HAP-1 (cell line): ENCODE measurements at regions not wholly inside any gene's neighbourhood (a gene's known extent, or its start where the extent isn't known, plus 50 kb on each side); places are given as distances from the start of the nearest gene placed in this dataset.
A peak's percentile ranks its signal among the peaks of the same experiment; 100 is the strongest.
"Not testable (repeated sequence)": the region's sequence is repeated elsewhere in the genome, so short reads cannot be mapped to it uniquely, and the experiment has no call there.

ENCODE experiments used
- DNase-seq, 2 experiments: peaks; one replicate each; pipeline ENCODE4 v3.0.0-alpha.2; 2016 to 2020; ENCODE audit warnings: low spot score in 2 of 2
- H3K27me3 ChIP-seq: fragments of 250-450 bp; sonication (Bioruptor Pico); 2 replicates; pipeline ENCODE4 v1.5.1; 2020; ENCODE audit warnings: low read depth, mild to moderate bottlenecking, moderate library complexity
- H3K36me3 ChIP-seq: fragments of 250-450 bp; sonication (Bioruptor Pico); replicated peaks from 2 replicates; pipeline ENCODE4 v1.5.1; 2020; ENCODE audit warnings: mild to moderate bottlenecking
- H3K4me1 ChIP-seq: fragments of 250-450 bp; sonication (Bioruptor Pico); 2 replicates; pipeline ENCODE4 v1.5.1; 2020; ENCODE audit warnings: mild to moderate bottlenecking
- H3K4me3 ChIP-seq: fragments of 250-450 bp; sonication (Bioruptor Pico); 2 replicates; pipeline ENCODE4 v1.5.1; 2020; ENCODE audit warnings: mild to moderate bottlenecking, moderate library complexity
- H3K9me3 ChIP-seq: fragments of 250-450 bp; sonication (Bioruptor Pico); 2 replicates; pipeline ENCODE4 v1.5.1; 2020; ENCODE audit warnings: mild to moderate bottlenecking, moderate library complexity
- in situ Hi-C: fragments of 300-500 bp; cut with MboI; formaldehyde crosslinking; loops from 3 replicates; pipeline ENCODE4 v1.14.3; 2020; ENCODE audit warnings: low sequenced_read_pairs, inconsistent platforms, mixed read lengths

DNA sequence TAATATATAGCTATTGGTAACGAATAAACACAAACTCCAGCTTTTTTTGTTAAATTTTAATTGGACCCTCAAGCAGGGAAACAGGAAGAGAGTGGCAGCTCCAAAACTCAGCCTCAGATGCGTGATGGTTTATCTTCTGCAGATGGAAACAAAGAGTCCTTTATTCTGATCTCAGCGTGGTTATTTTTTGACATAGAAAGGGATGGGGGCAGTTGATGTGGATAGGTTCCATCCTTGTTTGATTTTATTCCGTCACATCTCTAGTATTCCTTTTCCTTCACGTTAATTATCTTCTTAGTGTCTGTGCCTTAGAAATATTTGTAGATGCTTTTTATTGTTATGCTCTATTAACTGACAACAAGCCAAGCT lies 447.6 kb upstream of the SEL1L start:
- Histone ChIP-seq H3K36me3 (no peaks in the 10 kb centered on the region), H3K27me3 (no peaks in the 10 kb centered on the region), H3K4me1 (no peaks in the 10 kb centered on the region), H3K4me3 (no peak overlapping the region), H3K9me3 (no peaks in the 10 kb centered on the region)
- DNase-seq: no peak
- in situ Hi-C loops: loop anchor here (25.0 kb wide), 1 partner anchor 269 kb away; no protein-coding TSS in a partner anchor

DNA sequence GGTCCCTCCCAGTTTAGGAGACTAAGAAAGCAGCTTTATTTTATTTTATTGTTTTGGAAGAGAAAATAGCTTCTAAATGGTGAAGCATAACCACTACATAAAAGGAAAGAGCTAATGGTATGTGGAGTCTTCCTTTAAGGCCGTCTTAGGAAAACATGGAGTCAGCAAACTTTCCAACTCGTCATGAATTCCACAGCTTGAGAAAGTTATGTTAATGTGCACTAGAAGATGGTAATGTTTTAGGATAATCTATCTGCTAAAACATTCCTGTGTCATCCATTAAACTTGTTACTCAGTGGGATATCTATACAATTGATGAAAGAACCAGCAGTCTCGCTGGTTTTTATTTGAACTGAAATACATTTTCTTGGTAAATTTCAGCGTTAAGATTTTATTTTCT lies 448.4 kb upstream of the SEL1L start:
- no peaks in the 10 kb centered on the region for H3K36me3 ChIP-seq
- no peak overlapping the region for H3K4me3 ChIP-seq
- in situ Hi-C loops: loop anchor here (25.0 kb wide), 1 partner anchor 270 kb away; no protein-coding TSS in a partner anchor

DNA sequence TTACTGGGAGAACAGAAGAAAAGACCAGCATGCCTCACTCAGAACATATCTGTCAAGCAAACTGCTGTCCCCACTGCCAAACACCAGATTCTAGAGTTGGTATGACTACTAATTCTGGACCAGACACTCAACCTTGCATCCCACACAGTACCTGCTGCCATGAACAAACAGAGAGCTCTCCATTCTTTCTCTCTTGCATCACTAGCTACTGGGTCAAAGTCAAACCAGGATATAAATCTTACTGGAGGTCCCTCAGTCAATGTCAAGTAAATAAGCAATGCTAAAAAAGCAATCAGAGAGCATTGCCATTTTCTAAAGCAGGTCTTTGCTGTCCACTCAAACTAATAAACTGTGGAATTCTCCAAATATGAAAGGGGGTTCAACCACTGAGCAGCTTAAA lies 452.4 kb upstream of the SEL1L start:
- in situ Hi-C loops: loop anchor here (25.0 kb wide), 1 partner anchor 274 kb away; no protein-coding TSS in a partner anchor
- DNase-seq: no peak
- H3K36me3 ChIP-seq: no peaks in the 10 kb centered on the region
- no peaks in the 10 kb centered on the region for H3K4me1 ChIP-seq
- H3K4me3 ChIP-seq: no peak overlapping the region
- H3K9me3 ChIP-seq: no peaks in the 10 kb centered on the region
- no peaks in the 10 kb centered on the region for H3K27me3 ChIP-seq

More for the DNA sequence above, 448.4 kb upstream of the SEL1L start:
- Histone ChIP-seq H3K9me3 (no peaks in the 10 kb centered on the region), H3K4me1 (no peaks in the 10 kb centered on the region), H3K27me3 (no peaks in the 10 kb centered on the region)
- DNase-seq: no peak

DNA sequence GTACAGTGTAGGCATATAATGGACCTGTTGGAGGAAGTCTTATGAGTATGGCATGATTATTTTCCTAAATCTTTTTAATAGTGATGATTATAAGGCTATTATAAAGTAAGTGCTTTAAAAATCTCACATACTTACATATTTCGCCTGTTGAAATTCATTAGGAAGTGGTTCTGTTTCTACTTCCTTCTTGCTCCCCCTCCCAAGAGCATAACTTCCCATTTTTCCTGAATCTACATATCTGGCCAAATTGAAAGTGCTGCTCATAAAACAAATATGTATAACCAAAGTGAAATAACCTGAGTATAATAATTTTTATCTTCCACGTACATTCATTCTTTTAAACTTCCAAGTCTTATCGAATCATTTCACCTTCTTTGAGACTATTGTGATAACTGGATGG lies 455.6 kb upstream of the SEL1L start:
- in situ Hi-C loops: loop anchor here (25.0 kb wide), 1 partner anchor 277 kb away; no protein-coding TSS in a partner anchor
- Histone ChIP-seq H3K4me1 (no peaks in the 10 kb centered on the region), H3K9me3 (no peaks in the 10 kb centered on the region), H3K36me3 (no peaks in the 10 kb centered on the region), H3K27me3 (no peaks in the 10 kb centered on the region), H3K4me3 (no peak overlapping the region)
- DNase-seq: no peak

- Histone ChIP-seq H3K27me3 (no peaks in the 10 kb centered on the region), H3K36me3 (no peaks in the 10 kb centered on the region), H3K4me1 (no peaks in the 10 kb centered on the region), H3K9me3 (no peaks in the 10 kb centered on the region), H3K4me3 (no peak overlapping the region)
- in situ Hi-C loops: loop anchor here (25.0 kb wide), 1 partner anchor 278 kb away; no protein-coding TSS in a partner anchor
- peak; percentile 55 to 70 for DNase-seq
Observed at GRCh38 chr14:81990312-81990761, 456.7 kb upstream of the SEL1L start.

DNA sequence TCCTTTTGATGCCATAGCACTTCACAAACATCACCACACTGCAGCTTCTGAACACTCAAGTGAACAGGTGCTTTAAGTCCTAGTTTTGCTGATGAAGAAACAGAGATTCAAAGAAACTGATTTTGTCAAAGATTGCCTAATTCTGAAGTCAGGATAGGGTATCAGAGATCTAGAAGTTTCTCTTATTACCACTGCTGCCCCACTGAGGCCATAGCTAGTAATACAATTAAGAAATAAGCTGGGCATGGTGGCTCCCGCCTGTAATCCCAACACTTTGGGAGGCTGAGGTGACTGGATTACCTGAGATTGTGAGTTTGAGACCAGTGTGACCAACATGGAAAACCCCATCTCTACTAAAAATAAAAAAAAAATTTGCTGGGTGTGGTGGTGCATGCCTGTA lies 458.3 kb upstream of the SEL1L start:
- no peaks in the 10 kb centered on the region for H3K36me3 ChIP-seq
- no peak overlapping the region for H3K4me3 ChIP-seq
- no peaks in the 10 kb centered on the region for H3K27me3 ChIP-seq
- no peak for DNase-seq
- no peaks in the 10 kb centered on the region for H3K4me1 ChIP-seq
- in situ Hi-C loops: loop anchor here (25.0 kb wide), 1 partner anchor 280 kb away; no protein-coding TSS in a partner anchor
- no peaks in the 10 kb centered on the region for H3K9me3 ChIP-seq

GRCh38 chr14:81993432-81993831 lies 459.8 kb upstream of the SEL1L start:
- no peaks in the 10 kb centered on the region for H3K27me3 ChIP-seq
- no peaks in the 10 kb centered on the region for H3K9me3 ChIP-seq
- no peak overlapping the region for H3K4me3 ChIP-seq
- in situ Hi-C loops: loop anchor here (25.0 kb wide), 1 partner anchor 281 kb away; no protein-coding TSS in a partner anchor
- no peak for DNase-seq
- no peaks in the 10 kb centered on the region for H3K4me1 ChIP-seq
- H3K36me3 ChIP-seq: no peaks in the 10 kb centered on the region

DNA sequence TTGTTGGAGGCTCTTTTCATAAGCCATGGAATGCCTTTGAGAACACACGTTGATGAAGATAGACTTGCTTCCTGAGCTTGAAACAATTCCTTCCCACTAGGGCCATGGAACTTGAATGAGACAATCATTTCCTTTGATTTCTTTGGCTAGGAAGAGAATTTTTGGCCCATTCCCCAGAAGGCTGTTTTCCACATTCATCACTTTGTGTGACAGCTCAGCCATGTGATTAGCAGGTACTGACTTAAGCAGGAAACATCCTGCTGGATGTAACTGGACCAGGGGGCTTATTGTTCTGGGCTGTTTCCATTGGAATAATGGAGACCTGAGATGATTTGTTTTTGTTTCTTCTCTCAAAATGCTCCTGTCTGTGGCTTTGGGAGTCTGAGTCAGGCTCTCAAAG lies 469.8 kb upstream of the SEL1L start:
- Histone ChIP-seq H3K4me3 (no peak overlapping the region), H3K36me3 (no peaks in the 10 kb centered on the region), H3K9me3 (no peaks in the 10 kb centered on the region), H3K4me1 (no peaks in the 10 kb centered on the region), H3K27me3 (no peaks in the 10 kb centered on the region)
- no peak for DNase-seq
- in situ Hi-C loops: no loop called here

DNA sequence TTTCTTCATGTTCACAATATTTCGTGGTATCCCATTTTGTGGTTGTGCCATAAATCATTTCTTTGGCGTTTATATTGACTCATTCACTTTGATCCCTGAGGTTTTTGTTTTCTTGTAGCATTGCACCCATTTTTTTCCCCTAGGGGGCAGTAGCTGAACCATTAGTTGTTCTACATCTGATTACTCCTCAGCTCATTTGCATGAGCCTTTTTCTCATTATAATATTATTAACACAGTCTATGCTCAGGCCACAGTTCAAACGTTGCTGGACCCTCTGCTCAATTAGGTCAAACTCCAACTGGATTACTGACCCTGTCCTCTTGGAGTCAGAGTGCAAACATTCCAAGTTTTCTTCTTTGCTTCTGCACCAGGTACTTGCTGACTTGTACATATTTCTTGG lies 475.4 kb upstream of the SEL1L start:
- Histone ChIP-seq H3K4me3 (no peak overlapping the region), H3K9me3 (peaks cover 4% of the 10 kb centered on the region; the same call in 1 of the 2 replicates), H3K4me1 (no peaks in the 10 kb centered on the region), H3K36me3 (no peaks in the 10 kb centered on the region), H3K27me3 (no peaks in the 10 kb centered on the region)
- in situ Hi-C loops: no loop called here
- peak in 1 of 2 experiments; percentile 50 for DNase-seq

DNA sequence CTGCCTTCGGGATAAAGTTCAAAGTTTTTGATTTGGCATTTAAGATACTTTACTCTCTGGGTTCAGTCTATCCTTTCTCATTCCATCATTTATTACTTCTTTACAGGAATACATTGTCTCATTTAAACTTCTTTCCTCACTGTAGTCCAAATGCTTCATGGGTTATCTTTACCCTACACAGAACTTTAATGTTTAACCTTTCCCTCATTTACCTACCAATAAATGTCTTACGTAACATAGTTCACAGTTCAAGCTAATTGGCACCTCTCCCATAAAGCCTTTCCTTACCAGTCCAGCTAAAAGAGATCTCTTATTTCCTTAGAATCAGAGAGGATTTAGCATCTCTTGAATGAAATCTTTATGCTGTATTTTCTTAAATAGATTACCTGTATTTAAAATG lies 476.3 kb upstream of the SEL1L start:
- in situ Hi-C loops: no loop called here
- no peak for DNase-seq
- no peaks in the 10 kb centered on the region for H3K36me3 ChIP-seq

GRCh38 chr14:82011460-82011859 lies 477.8 kb upstream of the SEL1L start:
- Histone ChIP-seq H3K4me3 (no peak overlapping the region), H3K36me3 (no peaks in the 10 kb centered on the region), H3K27me3 (no peaks in the 10 kb centered on the region), H3K9me3 (peaks cover 4% of the 10 kb centered on the region; the same call in 1 of the 2 replicates), H3K4me1 (no peaks in the 10 kb centered on the region)
- in situ Hi-C loops: no loop called here
- DNase-seq: no peak

More for the DNA sequence above, 476.3 kb upstream of the SEL1L start:
- Histone ChIP-seq H3K4me3 (no peak overlapping the region), H3K4me1 (no peaks in the 10 kb centered on the region), H3K27me3 (no peaks in the 10 kb centered on the region), H3K9me3 (peaks cover 4% of the 10 kb centered on the region; the same call in 1 of the 2 replicates)

- H3K4me3 ChIP-seq: no peak overlapping the region
- DNase-seq: no peak
- H3K4me1 ChIP-seq: no peaks in the 10 kb centered on the region
- no peaks in the 10 kb centered on the region for H3K27me3 ChIP-seq
- in situ Hi-C loops: no loop called here
- no peaks in the 10 kb centered on the region for H3K36me3 ChIP-seq
- H3K9me3 ChIP-seq: no peaks in the 10 kb centered on the region
Observed at GRCh38 chr14:82029038-82029437, 495.4 kb upstream of the SEL1L start.

DNA sequence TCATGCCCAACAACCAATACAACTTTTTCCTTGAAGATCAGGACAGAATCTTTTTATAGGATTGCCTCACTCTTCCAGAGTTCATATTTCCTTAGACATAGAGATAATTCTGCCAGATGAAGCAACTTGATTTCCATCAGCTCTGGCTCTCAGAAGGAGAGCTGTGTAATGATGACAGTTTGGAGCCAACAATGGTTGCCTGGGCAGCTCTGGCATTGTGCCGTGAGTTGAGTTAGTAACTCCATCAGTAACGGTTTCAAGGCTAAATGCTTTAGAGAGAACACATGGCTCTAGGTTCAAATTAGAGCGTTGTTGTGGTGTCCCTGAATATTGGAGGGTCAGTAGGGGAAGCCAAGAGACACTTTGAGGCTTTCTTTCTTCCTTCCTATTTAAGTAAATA lies 501.7 kb upstream of the SEL1L start:
- in situ Hi-C loops: no loop called here
- Histone ChIP-seq H3K36me3 (no peaks in the 10 kb centered on the region), H3K27me3 (no peaks in the 10 kb centered on the region), H3K4me3 (no peak overlapping the region), H3K4me1 (no peaks in the 10 kb centered on the region), H3K9me3 (no peaks in the 10 kb centered on the region)
- DNase-seq: no peak

- H3K27me3 ChIP-seq, DNase-seq, H3K4me1 ChIP-seq, H3K9me3 ChIP-seq, in situ Hi-C loops, H3K36me3 ChIP-seq, H3K4me3 ChIP-seq: not testable (repeated sequence)
Observed at GRCh38 chr14:82038066-82038465, 504.4 kb upstream of the SEL1L start.

DNA sequence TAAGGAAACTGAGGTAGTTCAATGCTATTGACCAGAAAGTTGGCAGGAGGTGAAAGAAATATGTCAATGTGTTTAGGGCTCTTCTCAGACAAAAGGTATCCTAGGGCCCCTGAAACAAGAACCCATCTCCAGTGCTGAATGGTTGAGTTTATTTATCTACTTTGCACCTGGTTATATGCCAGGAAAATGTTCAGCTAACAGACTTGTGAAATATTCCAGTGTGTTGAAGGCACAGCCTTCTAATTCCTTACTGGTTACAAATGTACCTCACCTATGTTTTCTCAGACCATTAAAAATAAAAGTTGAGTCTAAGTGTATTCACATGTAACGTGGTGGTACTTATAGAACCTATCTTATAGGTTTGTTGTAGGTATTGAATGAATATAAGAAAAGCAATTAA lies 511.7 kb upstream of the SEL1L start:
- DNase-seq: no peak
- no peaks in the 10 kb centered on the region for H3K4me1 ChIP-seq
- no peaks in the 10 kb centered on the region for H3K36me3 ChIP-seq
- no peak overlapping the region for H3K4me3 ChIP-seq
- no peaks in the 10 kb centered on the region for H3K9me3 ChIP-seq
- H3K27me3 ChIP-seq: no peaks in the 10 kb centered on the region
- in situ Hi-C loops: no loop called here
